ENCODE measurements at regions not wholly inside any gene's neighbourhood (a gene's known extent, or its start where the extent isn't known, plus 50 kb on each side); places are given as distances from the start of the nearest gene placed in this dataset.

- Histone ChIP-seq H3K4me1 (ENCODE audit: insufficient read depth, low read length) (peaks cover 33% of the 10 kb centered on the region), H3K4me3 (ENCODE audit: low read length) (no peak overlapping the region), H3K27ac (ENCODE audit: low read depth, low read length) (peak overlapping the region; percentile 86), H3K9ac (ENCODE audit: low read depth, low read length) (0 out of 2 replicates have a peak overlapping the region, but pooled peaks have one; percentile 8), H3K36me3 (ENCODE audit: insufficient read depth, low read length) (peaks cover 9% of the 10 kb centered on the region; the same call in 1 of the 2 replicates), H3K9me3 (ENCODE audit: insufficient read depth, low read depth, low read length) (peaks cover 15% of the 10 kb centered on the region), H3K27me3 (ENCODE audit: insufficient read depth, low read length) (no peaks in the 10 kb centered on the region)
- WGBS = 43% methylated on average over 2 of the region's 2 CpGs
These were observed 385.7 kb downstream of the STK39 start for GRCh38 chr2:167861574-167862193.

- peaks cover 15% of the 10 kb centered on the region for H3K9me3 ChIP-seq (ENCODE audit: insufficient read depth, low read depth, low read length)
- no peaks in the 10 kb centered on the region for H3K27me3 ChIP-seq (ENCODE audit: insufficient read depth, low read length)
- peaks cover 9% of the 10 kb centered on the region; the same call in 1 of the 2 replicates for H3K36me3 ChIP-seq (ENCODE audit: insufficient read depth, low read length)
- H3K4me1 ChIP-seq (ENCODE audit: insufficient read depth, low read length) = peaks cover 39% of the 10 kb centered on the region
- H3K9ac ChIP-seq (ENCODE audit: low read depth, low read length) = no peak overlapping the region
- peak overlapping the region; percentile 86 for H3K27ac ChIP-seq (ENCODE audit: low read depth, low read length)
- H3K4me3 ChIP-seq (ENCODE audit: low read length) = no peak overlapping the region
- 100% methylated on average over 1 of the region's 1 CpG for WGBS
These were observed 387.3 kb downstream of the STK39 start for GRCh38 chr2:167860082-167860481.

- Histone ChIP-seq H3K9me3 (ENCODE audit: insufficient read depth, low read depth, low read length) (peaks cover 15% of the 10 kb centered on the region), H3K4me3 (ENCODE audit: low read length) (no peak overlapping the region), H3K9ac (ENCODE audit: low read depth, low read length) (no peak overlapping the region), H3K27ac (ENCODE audit: low read depth, low read length) (peak overlapping the region; percentile 7; the same call in 1 of the 2 replicates), H3K4me1 (ENCODE audit: insufficient read depth, low read length) (peaks cover 39% of the 10 kb centered on the region), H3K36me3 (ENCODE audit: insufficient read depth, low read length) (peaks cover 9% of the 10 kb centered on the region; the same call in 1 of the 2 replicates), H3K27me3 (ENCODE audit: insufficient read depth, low read length) (no peaks in the 10 kb centered on the region)
- WGBS = 100% methylated on average over 1 of the region's 1 CpG
These were observed 387.7 kb downstream of the STK39 start for GRCh38 chr2:167859676-167860075.

DNA sequence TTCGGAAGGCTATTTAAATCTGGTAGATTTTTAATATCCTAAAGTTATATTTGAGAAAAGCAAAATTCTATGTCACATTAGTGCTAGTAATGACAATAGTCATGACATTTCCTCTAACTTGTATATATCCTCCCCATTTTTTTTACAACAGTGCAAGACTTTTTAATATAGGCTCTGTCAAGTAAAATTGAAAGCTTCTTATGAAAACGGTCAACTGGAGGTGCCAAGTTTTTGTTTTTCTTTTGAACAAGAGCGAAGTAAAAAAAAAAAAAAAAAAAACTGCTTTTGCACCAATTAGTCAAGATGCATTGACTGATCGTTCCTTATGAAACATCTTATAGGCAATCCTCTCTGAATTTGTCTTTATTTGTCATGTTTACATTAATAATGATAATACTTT, 389.3 kb downstream of the STK39 start:
- H3K4me1 ChIP-seq (ENCODE audit: insufficient read depth, low read length) = peaks cover 39% of the 10 kb centered on the region
- H3K9ac ChIP-seq (ENCODE audit: low read depth, low read length) = no peak overlapping the region
- H3K27ac ChIP-seq (ENCODE audit: low read depth, low read length) = no peak overlapping the region
- H3K9me3 ChIP-seq (ENCODE audit: insufficient read depth, low read depth, low read length) = peaks cover 9% of the 10 kb centered on the region
- H3K4me3 ChIP-seq (ENCODE audit: low read length) = no peak overlapping the region
- H3K36me3 ChIP-seq (ENCODE audit: insufficient read depth, low read length) = peaks cover 3% of the 10 kb centered on the region; the same call in 1 of the 2 replicates
- H3K27me3 ChIP-seq (ENCODE audit: insufficient read depth, low read length) = no peaks in the 10 kb centered on the region
- 96% methylated on average over 2 of the region's 4 CpGs for WGBS

DNA sequence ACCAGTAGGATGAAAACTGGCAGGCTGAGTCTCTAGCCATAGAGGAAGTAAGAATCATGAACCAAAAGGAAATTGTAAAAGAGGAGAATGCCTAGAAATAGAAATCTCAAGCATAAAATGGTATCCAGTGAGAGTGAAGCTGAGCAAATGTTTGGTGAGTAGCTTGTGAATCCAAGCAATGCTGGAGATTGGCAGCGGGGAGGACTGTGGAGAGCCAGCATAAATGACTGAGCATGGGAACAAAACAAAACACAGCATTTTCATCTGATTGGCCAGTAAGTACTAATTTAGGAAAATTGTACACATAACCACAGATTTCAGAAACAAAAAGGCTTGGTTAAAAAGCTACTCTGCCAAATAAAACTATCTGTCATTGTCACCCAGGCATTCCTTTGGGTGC, 390.0 kb downstream of the STK39 start:
- no peak overlapping the region for H3K27ac ChIP-seq (ENCODE audit: low read depth, low read length)
- H3K4me1 ChIP-seq (ENCODE audit: insufficient read depth, low read length) = peaks cover 39% of the 10 kb centered on the region
- H3K36me3 ChIP-seq (ENCODE audit: insufficient read depth, low read length) = no peaks in the 10 kb centered on the region
- H3K4me3 ChIP-seq (ENCODE audit: low read length) = no peak overlapping the region
- H3K27me3 ChIP-seq (ENCODE audit: insufficient read depth, low read length) = no peaks in the 10 kb centered on the region
- whole genome bisulfite sequencing = 92% methylated on average over 1 of the region's 1 CpG
- no peak overlapping the region for H3K9ac ChIP-seq (ENCODE audit: low read depth, low read length)
- peaks cover 2% of the 10 kb centered on the region for H3K9me3 ChIP-seq (ENCODE audit: insufficient read depth, low read depth, low read length)

DNA sequence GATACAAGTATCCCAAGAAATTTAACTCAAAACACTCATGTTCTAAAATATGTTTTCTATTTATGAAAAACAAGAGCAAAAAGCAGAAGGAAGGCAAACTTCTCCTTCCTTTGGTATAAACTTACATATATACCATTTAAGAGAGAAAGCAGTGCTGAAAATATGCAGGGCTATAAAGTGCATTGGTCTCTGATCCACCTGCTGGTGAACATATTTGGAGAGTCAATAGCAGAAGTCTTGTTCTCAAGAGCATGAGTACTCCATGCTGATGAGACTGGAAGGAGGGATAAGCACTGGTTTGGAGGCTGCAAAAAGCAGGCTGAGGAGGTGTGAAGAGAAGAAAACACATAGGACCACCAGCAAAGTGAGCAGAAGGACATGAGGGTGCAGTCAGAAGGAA, 391.2 kb downstream of the STK39 start:
- Histone ChIP-seq H3K27ac (ENCODE audit: low read depth, low read length) (no peak overlapping the region), H3K4me3 (ENCODE audit: low read length) (no peak overlapping the region), H3K4me1 (ENCODE audit: insufficient read depth, low read length) (peaks cover 31% of the 10 kb centered on the region), H3K36me3 (ENCODE audit: insufficient read depth, low read length) (no peaks in the 10 kb centered on the region), H3K9ac (ENCODE audit: low read depth, low read length) (no peak overlapping the region), H3K27me3 (ENCODE audit: insufficient read depth, low read length) (no peaks in the 10 kb centered on the region), H3K9me3 (ENCODE audit: insufficient read depth, low read depth, low read length) (no peaks in the 10 kb centered on the region)

- H3K9ac ChIP-seq (ENCODE audit: low read depth, low read length) = no peak overlapping the region
- H3K4me3 ChIP-seq (ENCODE audit: low read length) = no peak overlapping the region
- no peaks in the 10 kb centered on the region for H3K27me3 ChIP-seq (ENCODE audit: insufficient read depth, low read length)
- no peak overlapping the region for H3K27ac ChIP-seq (ENCODE audit: low read depth, low read length)
- H3K9me3 ChIP-seq (ENCODE audit: insufficient read depth, low read depth, low read length) = no peaks in the 10 kb centered on the region
- H3K36me3 ChIP-seq (ENCODE audit: insufficient read depth, low read length) = no peaks in the 10 kb centered on the region
- H3K4me1 ChIP-seq (ENCODE audit: insufficient read depth, low read length) = peaks cover 21% of the 10 kb centered on the region
- no CpG with 5 or more reads among the region's 2 CpGs for WGBS
These were observed 392.2 kb downstream of the STK39 start for GRCh38 chr2:167855211-167855610.

DNA sequence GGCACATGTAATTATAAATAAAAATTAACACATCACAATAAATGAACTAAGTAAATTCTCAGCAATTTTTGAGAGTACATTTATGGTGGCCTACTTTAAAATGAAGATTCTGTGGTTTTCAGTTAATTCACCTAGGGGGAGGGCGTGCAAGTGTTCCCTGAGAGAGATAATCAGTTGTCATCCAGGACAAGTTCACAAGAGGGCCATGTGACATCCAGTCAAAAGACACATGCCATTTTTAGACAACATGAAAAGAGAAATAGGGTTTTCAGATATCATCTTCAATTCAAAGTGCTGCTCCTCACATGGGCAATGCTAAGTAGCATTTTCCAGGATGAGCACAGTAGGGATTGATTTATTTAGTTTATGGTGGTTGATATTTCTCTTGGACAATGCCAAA, 393.7 kb downstream of the STK39 start:
- 97% methylated on average over 1 of the region's 1 CpG for WGBS

DNA sequence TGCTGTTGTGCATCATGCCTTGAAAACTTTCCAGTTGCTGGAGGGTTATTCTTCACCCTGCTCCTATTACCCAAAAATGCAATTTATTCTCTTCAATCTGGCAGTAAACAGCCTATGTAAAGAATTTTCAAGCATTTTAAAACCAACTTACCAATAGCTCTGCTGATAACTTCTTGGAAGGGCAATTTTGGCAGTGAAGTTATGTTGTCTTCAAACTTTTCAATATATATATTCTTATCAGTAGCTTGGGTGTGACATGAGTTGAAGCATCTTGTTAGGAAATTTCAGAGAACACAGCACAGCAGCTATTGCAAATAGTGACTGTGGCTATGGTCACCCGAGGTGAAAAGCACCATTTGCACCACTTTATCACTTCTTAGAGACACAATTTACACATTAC, 395.5 kb downstream of the STK39 start:
- H3K27me3 ChIP-seq (ENCODE audit: insufficient read depth, low read length) = no peaks in the 10 kb centered on the region
- no peaks in the 10 kb centered on the region for H3K36me3 ChIP-seq (ENCODE audit: insufficient read depth, low read length)
- WGBS = 84% methylated on average over 1 of the region's 1 CpG
- no peak overlapping the region for H3K9ac ChIP-seq (ENCODE audit: low read depth, low read length)
- H3K4me3 ChIP-seq (ENCODE audit: low read length) = no peak overlapping the region
- peaks cover 6% of the 10 kb centered on the region; the same call in 1 of the 2 replicates for H3K4me1 ChIP-seq (ENCODE audit: insufficient read depth, low read length)
- no peak overlapping the region for H3K27ac ChIP-seq (ENCODE audit: low read depth, low read length)
- 0 out of 2 replicates have a peak, but pooled peaks cover 3% of the 10 kb centered on the region for H3K9me3 ChIP-seq (ENCODE audit: insufficient read depth, low read depth, low read length)

More for the DNA sequence above, 393.7 kb downstream of the STK39 start:
- no peaks in the 10 kb centered on the region for H3K36me3 ChIP-seq (ENCODE audit: insufficient read depth, low read length)
- no peak overlapping the region for H3K4me3 ChIP-seq (ENCODE audit: low read length)
- H3K4me1 ChIP-seq (ENCODE audit: insufficient read depth, low read length) = peaks cover 6% of the 10 kb centered on the region; the same call in 1 of the 2 replicates
- no peaks in the 10 kb centered on the region for H3K9me3 ChIP-seq (ENCODE audit: insufficient read depth, low read depth, low read length)
- H3K27me3 ChIP-seq (ENCODE audit: insufficient read depth, low read length) = no peaks in the 10 kb centered on the region
- no peak overlapping the region for H3K9ac ChIP-seq (ENCODE audit: low read depth, low read length)
- no peak overlapping the region for H3K27ac ChIP-seq (ENCODE audit: low read depth, low read length)

DNA sequence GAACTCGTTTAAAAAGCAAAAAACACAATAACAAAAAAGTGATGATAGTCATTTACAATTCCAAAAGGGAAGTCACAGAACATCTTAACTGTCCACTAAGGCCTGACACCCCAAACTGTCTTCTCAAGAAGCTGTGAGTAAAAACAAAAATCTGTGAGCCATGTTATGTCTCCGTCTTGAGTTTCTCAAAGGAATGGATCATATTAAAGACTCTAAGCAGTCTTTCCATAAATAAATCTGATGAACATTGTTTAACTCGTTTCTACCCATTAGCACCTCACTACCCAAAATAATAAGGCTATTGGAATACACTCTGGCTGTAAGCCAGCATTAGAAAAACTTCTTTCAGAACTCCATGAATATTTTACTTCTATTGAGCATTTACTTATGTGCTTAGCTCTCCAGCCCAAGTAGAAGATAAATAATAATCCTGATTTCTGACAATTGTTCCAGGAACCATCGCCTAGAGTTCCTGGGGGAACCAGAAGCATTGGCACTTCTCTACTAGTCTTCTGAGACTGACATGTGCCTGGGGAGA, 396.0 kb downstream of the STK39 start:
- Histone ChIP-seq H3K4me3 (ENCODE audit: low read length) (no peak overlapping the region), H3K4me1 (ENCODE audit: insufficient read depth, low read length) (peaks cover 3% of the 10 kb centered on the region; the same call in 1 of the 2 replicates), H3K9ac (ENCODE audit: low read depth, low read length) (no peak overlapping the region), H3K27ac (ENCODE audit: low read depth, low read length) (no peak overlapping the region), H3K9me3 (ENCODE audit: insufficient read depth, low read depth, low read length) (0 out of 2 replicates have a peak, but pooled peaks cover 3% of the 10 kb centered on the region), H3K27me3 (ENCODE audit: insufficient read depth, low read length) (no peaks in the 10 kb centered on the region), H3K36me3 (ENCODE audit: insufficient read depth, low read length) (no peaks in the 10 kb centered on the region)
- WGBS = 96% methylated on average over 4 of the region's 4 CpGs

DNA sequence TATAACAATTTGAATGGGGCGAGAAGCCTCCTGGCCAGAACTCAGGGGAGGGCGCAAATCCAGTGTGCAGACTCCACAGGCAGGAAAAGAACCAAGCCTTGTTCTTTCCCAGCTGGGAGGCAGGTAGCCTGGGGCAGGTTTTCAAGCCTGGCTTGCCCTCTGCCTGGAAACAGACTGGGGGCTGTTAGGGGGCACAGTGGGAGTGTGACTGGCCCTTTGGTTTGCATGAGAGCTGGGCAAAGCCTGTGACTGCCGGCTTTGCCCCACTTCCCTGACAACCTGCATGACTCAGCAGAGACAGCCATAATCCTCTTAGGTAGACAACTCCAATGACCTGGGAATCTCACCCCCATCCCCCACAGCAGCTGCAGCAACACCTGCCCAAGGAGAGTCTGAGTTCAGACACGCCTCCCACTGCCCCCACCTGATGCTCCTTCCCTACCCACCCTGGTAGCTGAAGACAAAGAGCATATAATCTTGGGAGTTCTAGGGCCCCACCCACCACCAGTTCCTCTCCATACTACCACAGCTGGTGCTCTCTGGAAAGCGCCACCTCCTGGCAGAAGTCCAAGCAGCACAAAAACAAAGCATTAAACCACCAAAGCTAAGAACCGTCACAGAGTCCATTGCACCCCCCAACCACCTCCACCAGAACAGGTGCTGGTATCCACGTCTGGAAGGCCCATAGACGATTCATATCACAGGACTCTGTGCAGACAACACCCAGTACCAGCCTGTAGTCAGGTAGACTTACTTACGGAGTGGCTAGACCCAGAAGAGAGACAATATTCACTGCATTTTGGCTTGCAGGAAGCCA, 402.5 kb downstream of the STK39 start:
- 72% methylated on average over 9 of the region's 9 CpGs for whole genome bisulfite sequencing
- 0 out of 2 replicates have a peak, but pooled peaks cover 3% of the 10 kb centered on the region for H3K9me3 ChIP-seq (ENCODE audit: insufficient read depth, low read depth, low read length)
- H3K27me3 ChIP-seq (ENCODE audit: insufficient read depth, low read length) = no peaks in the 10 kb centered on the region
- peaks cover 8% of the 10 kb centered on the region; the same call in 1 of the 2 replicates for H3K4me1 ChIP-seq (ENCODE audit: insufficient read depth, low read length)
- no peaks in the 10 kb centered on the region for H3K36me3 ChIP-seq (ENCODE audit: insufficient read depth, low read length)
- peak overlapping the region; percentile 37; the same call in 1 of the 2 replicates for H3K9ac ChIP-seq (ENCODE audit: low read depth, low read length)
- H3K4me3 ChIP-seq (ENCODE audit: low read length) = no peak overlapping the region
- H3K27ac ChIP-seq (ENCODE audit: low read depth, low read length) = peak overlapping the region; percentile 78

All from HUES64 (cell line).